AG04450 (cell line): ENCODE measurements at regions not wholly inside any gene's neighbourhood (a gene's known extent, or its start where the extent isn't known, plus 50 kb on each side); places are given as distances from the start of the nearest gene placed in this dataset.

ENCODE experiments used
- CTCF ChIA-PET: fragments of 300-600, 350-600 bp; formaldehyde crosslinking; extraction: SDS; loops from one replicate; lab custom pipeline; 2022; ENCODE audit warnings: antibody characterized with exemption, inconsistent platforms; lab: Charles Lee
- POLR2A ChIA-PET: fragments of 350-600 bp; formaldehyde crosslinking; extraction: SDS; loops from one replicate; lab custom pipeline; 2021; ENCODE audit warnings: antibody characterized with exemption, inconsistent platforms; lab: Yijun Ruan, JAX
- DNase-seq: peaks from one replicate; pipeline ENCODE4 v3.0.0-alpha.2; 2011; ENCODE audit warnings: low read depth, low spot score
- H3K27ac ChIP-seq: one replicate; pipeline ENCODE4 v1.5.1; 2012; ENCODE audit warnings: low read depth, low read length, control low read depth
- H3K27me3 ChIP-seq: one replicate; pipeline ENCODE4 v1.6.0; 2012; ENCODE audit warnings: low read length; ENCODE audit not compliant: control insufficient read depth, insufficient read depth
- H3K4me3 ChIP-seq: 2 replicates; pipeline ENCODE4 v1.5.1; 2011; ENCODE audit warnings: mild to moderate bottlenecking, low read depth, low read length, control low read depth
- H3K9me3 ChIP-seq: 2 replicates; pipeline ENCODE4 v1.5.1; 2012; ENCODE audit warnings: low read length; ENCODE audit not compliant: control insufficient read depth, insufficient read depth
- CTCF ChIP-seq: IDR thresholded peaks from 2 replicates; pipeline ENCODE4 v1.5.1; 2011; ENCODE audit warnings: low read depth, low read length, control low read depth, inconsistent platforms

- TF ChIP-seq CTCF: no peak
- DNase-seq: no peak
- POLR2A ChIA-PET: no interaction called here
- CTCF ChIA-PET: no interaction called here
- Histone ChIP-seq H3K9me3 (no peaks in the 10 kb centered on the region), H3K27ac (no peak overlapping the region), H3K4me3 (no peak overlapping the region), H3K27me3 (no peaks in the 10 kb centered on the region)
Measured at GRCh38 chr10:53395449-53395848, 622.9 kb upstream of the MBL2 start.

GRCh38 chr10:53387562-53387961 is 615.0 kb upstream of the MBL2 start:
- Histone ChIP-seq H3K9me3 (no peaks in the 10 kb centered on the region), H3K27ac (no peak overlapping the region), H3K27me3 (no peaks in the 10 kb centered on the region), H3K4me3 (no peak overlapping the region)
- CTCF ChIA-PET: no interaction called here
- TF ChIP-seq CTCF: no peak
- POLR2A ChIA-PET: no interaction called here
- DNase-seq: no peak

- H3K27ac ChIP-seq: no peak overlapping the region
- no peak for TF ChIP-seq CTCF
- no peaks in the 10 kb centered on the region for H3K27me3 ChIP-seq
- H3K9me3 ChIP-seq: no peaks in the 10 kb centered on the region
- ChIA-PET POLR2A (no interaction called here), CTCF (no interaction called here)
- DNase-seq: no peak
- H3K4me3 ChIP-seq: no peak overlapping the region
Measured at GRCh38 chr10:53382543-53382942, 610.0 kb upstream of the MBL2 start.

GRCh38 chr10:53379956-53380355 is 607.4 kb upstream of the MBL2 start:
- Histone ChIP-seq H3K27me3 (no peaks in the 10 kb centered on the region), H3K9me3 (no peaks in the 10 kb centered on the region), H3K4me3 (no peak overlapping the region), H3K27ac (no peak overlapping the region)
- TF ChIP-seq CTCF: no peak
- CTCF ChIA-PET: no interaction called here
- POLR2A ChIA-PET: no interaction called here
- DNase-seq: no peak

- Histone ChIP-seq H3K27ac (no peak overlapping the region), H3K4me3 (no peak overlapping the region), H3K27me3 (no peaks in the 10 kb centered on the region), H3K9me3 (no peaks in the 10 kb centered on the region)
- no peak for TF ChIP-seq CTCF
- ChIA-PET CTCF (no interaction called here), POLR2A (no interaction called here)
- no peak for DNase-seq
Measured at GRCh38 chr10:53370347-53370746, 597.8 kb upstream of the MBL2 start.
